ENCODE measurements at regions not wholly inside any gene's neighbourhood (a gene's known extent, or its start where the extent isn't known, plus 50 kb on each side); places are given as distances from the start of the nearest gene placed in this dataset.

DNA sequence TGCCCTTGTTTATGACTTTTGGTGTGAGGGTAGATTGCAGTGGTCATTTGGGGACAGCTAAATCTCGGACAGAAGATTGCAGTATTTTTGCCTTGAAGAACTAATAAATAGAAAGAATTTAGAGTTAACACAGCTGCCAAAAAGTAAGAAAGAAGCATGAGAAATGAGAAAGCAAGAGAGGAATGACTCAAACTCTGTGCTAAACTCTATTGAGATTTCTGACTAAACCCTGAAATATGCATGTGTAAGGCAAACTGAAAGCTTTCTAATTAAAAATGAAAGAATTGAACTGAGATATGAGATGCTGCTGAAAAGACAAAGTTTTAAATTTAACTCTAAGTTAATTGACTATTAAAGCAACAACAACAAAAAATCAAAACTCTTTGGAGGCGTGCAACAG, 791.3 kb downstream of the RAB28 start:
- ATAC-seq (ENCODE audit: low read depth) = no peak
- Histone ChIP-seq H3K79me1 (ENCODE audit: low read depth in 1 of 2, low read length in 2 of 2) (no peaks in the 10 kb centered on the region), H3K56ac (ENCODE audit: extremely low read depth, insufficient read depth, low read length) (no peak overlapping the region), H2BK5ac (ENCODE audit: low read depth, low read length, poor library complexity, severe bottlenecking) (no peak overlapping the region), H3K4me2 (ENCODE audit: low read depth, low read length) (no peak overlapping the region), H4K20me1 (ENCODE audit: insufficient read depth, low read length) (no peaks in the 10 kb centered on the region), H3K9me1 (ENCODE audit: insufficient read depth, low read length) (no peaks in the 10 kb centered on the region), H4K91ac (ENCODE audit: insufficient read depth, low read depth, low read length) (no peak overlapping the region), H2BK120ac (ENCODE audit: low read depth, low read length) (no peak overlapping the region), H2AK9ac (replicated peaks; ENCODE audit: low read depth, low read length, poor library complexity) (no peak overlapping the region), H2AFZ (replicated peaks; ENCODE audit: low read length, poor library complexity) (no peak overlapping the region), H3K14ac (replicated peaks; ENCODE audit: low read depth, low read length) (no peak overlapping the region), H3K18ac (ENCODE audit: low read depth, low read length) (no peak overlapping the region), H3K9ac (ENCODE audit: low read depth, low read length) (no peak overlapping the region), H4K8ac (ENCODE audit: low read depth in 2 of 2, low read length in 2 of 2) (no peak overlapping the region), H3K9me3 (ENCODE audit: control insufficient read depth, insufficient read depth, low read length) (peaks cover 10% of the 10 kb centered on the region), H4K5ac (ENCODE audit: low read depth, low read length) (no peak overlapping the region), H3K23ac (ENCODE audit: low read depth, low read length) (no peak overlapping the region), H3K36me3 (ENCODE audit: control insufficient read depth, insufficient read depth, low read length) (no peaks in the 10 kb centered on the region), H3K27ac (ENCODE audit: insufficient read depth, low read length) (no peak overlapping the region), H3K4ac (ENCODE audit: low read depth, low read length) (no peak overlapping the region), H3K27me3 (ENCODE audit: control insufficient read depth, insufficient read depth, low read length) (no peaks in the 10 kb centered on the region), H2BK20ac (ENCODE audit: low read depth, low read length) (no peak overlapping the region), H3K4me1 (ENCODE audit: control insufficient read depth, insufficient read depth, low read length) (no peaks in the 10 kb centered on the region), H2BK15ac (ENCODE audit: low read depth, low read length) (no peak overlapping the region), H2AK5ac (ENCODE audit: low read depth, low read length) (no peak overlapping the region), H3K4me3 (ENCODE audit: insufficient read depth, low read depth, low read length) (no peak overlapping the region)
- no TSS peak for BruUV-seq (replicated peaks)
- no CpG with 5 or more reads among the region's 2 CpGs for WGBS, 2 experiments (ENCODE audit: extremely low coverage in 2 of 2, insufficient read length in 1 of 2)
- POLR2A ChIA-PET (ENCODE audit: unreplicated experiment) = no interaction called here
- CTCF ChIA-PET = no interaction called here
- in situ Hi-C loops (cut with MboI; ENCODE audit: low sequenced_read_pairs) (no loop called here), dilution Hi-C loops (cut with HindIII; ENCODE audit: low sequenced_read_pairs, unreplicated experiment) (no loop called here), intact Hi-C loops (cut with micrococcal nuclease) (no loop called here)
- no peak for DNase-seq
- no peak for TF ChIP-seq MXI1 (IDR thresholded peaks at IDR 0.05; ENCODE audit: borderline replicate concordance, low read depth, low read length)
- TF ChIP-seq, protein P1, sequence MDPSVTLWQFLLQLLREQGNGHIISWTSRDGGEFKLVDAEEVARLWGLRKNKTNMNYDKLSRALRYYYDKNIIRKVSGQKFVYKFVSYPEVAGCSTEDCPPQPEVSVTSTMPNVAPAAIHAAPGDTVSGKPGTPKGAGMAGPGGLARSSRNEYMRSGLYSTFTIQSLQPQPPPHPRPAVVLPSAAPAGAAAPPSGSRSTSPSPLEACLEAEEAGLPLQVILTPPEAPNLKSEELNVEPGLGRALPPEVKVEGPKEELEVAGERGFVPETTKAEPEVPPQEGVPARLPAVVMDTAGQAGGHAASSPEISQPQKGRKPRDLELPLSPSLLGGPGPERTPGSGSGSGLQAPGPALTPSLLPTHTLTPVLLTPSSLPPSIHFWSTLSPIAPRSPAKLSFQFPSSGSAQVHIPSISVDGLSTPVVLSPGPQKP (IDR thresholded peaks at IDR 0.05; ENCODE audit: borderline replicate concordance, low read depth, low read length) = no peak
- no peak for TF ChIP-seq CEBPB (IDR thresholded peaks at IDR 0.05; ENCODE audit: low read depth, low read length)
- TF ChIP-seq POLR2A (IDR thresholded peaks at IDR 0.05; ENCODE audit: low read depth, low read length) = no peak
- no peak for TF ChIP-seq RCOR1 (IDR thresholded peaks at IDR 0.05; ENCODE audit: insufficient replicate concordance, low read length)
- no peak for TF ChIP-seq CTCF (conservative IDR thresholded peaks at IDR 0.05; ENCODE audit: low read depth, low read length)
- TF ChIP-seq CHD1 (IDR thresholded peaks at IDR 0.05; ENCODE audit: low read depth, low read length) = no peak
- TF ChIP-seq MAFK (IDR thresholded peaks at IDR 0.05; ENCODE audit: low read depth, low read length) = no peak
- TF ChIP-seq RAD21 (IDR thresholded peaks at IDR 0.05; ENCODE audit: low read length) = no peak
- TF ChIP-seq SMC3 (IDR thresholded peaks at IDR 0.05; ENCODE audit: low read depth, low read length) = no peak
- TF ChIP-seq RFX5 (IDR thresholded peaks at IDR 0.05; ENCODE audit: low read depth, low read length) = no peak
- TF ChIP-seq USF2 (IDR thresholded peaks at IDR 0.05; ENCODE audit: low read depth, low read length) = no peak
- no peak for TF ChIP-seq BHLHE40 (IDR thresholded peaks at IDR 0.05; ENCODE audit: low read depth, low read length)
- no peak for TF ChIP-seq NFE2L2 (IDR thresholded peaks at IDR 0.05; ENCODE audit: low read depth, low read length)
- no peak for TF ChIP-seq MAZ (IDR thresholded peaks at IDR 0.05; ENCODE audit: borderline replicate concordance, low read depth, low read length)
